ENCODE measurements at regions not wholly inside any gene's neighbourhood (a gene's known extent, or its start where the extent isn't known, plus 50 kb on each side); places are given as distances from the start of the nearest gene placed in this dataset.

DNA sequence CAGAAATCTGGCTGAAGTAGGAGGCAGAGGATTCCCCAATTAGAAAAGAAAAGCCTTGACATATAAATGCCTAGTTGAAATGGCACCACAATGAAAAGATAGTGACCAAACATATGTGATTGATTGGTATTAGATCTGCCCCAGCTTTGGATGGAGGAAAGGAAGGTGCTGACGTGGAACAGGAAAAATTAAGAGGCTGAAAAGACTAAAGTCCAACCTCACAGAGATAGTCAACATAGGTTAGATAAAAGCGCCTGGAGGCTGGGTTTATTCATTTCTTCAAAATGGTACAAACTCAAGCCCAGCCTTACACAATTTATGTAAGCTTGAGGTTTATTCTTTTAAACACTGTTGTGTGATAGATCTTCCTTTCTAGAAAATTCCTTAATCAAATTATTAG, 129.6 kb downstream of the RPS29 start:
- TF ChIP-seq, protein P1, sequence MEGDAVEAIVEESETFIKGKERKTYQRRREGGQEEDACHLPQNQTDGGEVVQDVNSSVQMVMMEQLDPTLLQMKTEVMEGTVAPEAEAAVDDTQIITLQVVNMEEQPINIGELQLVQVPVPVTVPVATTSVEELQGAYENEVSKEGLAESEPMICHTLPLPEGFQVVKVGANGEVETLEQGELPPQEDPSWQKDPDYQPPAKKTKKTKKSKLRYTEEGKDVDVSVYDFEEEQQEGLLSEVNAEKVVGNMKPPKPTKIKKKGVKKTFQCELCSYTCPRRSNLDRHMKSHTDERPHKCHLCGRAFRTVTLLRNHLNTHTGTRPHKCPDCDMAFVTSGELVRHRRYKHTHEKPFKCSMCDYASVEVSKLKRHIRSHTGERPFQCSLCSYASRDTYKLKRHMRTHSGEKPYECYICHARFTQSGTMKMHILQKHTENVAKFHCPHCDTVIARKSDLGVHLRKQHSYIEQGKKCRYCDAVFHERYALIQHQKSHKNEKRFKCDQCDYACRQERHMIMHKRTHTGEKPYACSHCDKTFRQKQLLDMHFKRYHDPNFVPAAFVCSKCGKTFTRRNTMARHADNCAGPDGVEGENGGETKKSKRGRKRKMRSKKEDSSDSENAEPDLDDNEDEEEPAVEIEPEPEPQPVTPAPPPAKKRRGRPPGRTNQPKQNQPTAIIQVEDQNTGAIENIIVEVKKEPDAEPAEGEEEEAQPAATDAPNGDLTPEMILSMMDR (IDR thresholded peaks at IDR 0.05), result no peak
- no peak for TF ChIP-seq YY1 (IDR thresholded peaks at IDR 0.05; ENCODE audit: low read depth)
- no peak for TF ChIP-seq RFX5 (IDR thresholded peaks at IDR 0.05; ENCODE audit: low read length)
- no peak for TF ChIP-seq FOXJ3 (CRISPR knock-in tag; IDR thresholded peaks at IDR 0.05)
- no peak for TF ChIP-seq JUND (IDR thresholded peaks at IDR 0.05)
- no peak for TF ChIP-seq MXI1 (IDR thresholded peaks at IDR 0.05; ENCODE audit: low read depth, low read length)
- no peak for TF ChIP-seq FOXM1 (IDR thresholded peaks at IDR 0.05; ENCODE audit: low read depth)
- no peaks in the 10 kb centered on the region for H3F3A ChIP-seq (replicated peaks; ENCODE audit: insufficient read depth)
- H3K27ac ChIP-seq (ENCODE audit: low read depth in 2 of 2, low read length in 1 of 2), result no peak overlapping the region
- POLR2A ChIA-PET, result no interaction called here
- H3K9me3 ChIP-seq, result no peaks in the 10 kb centered on the region
- whole genome bisulfite sequencing (ENCODE audit: low lambda C conversion rate), result 42% methylated on average over 2 of the region's 2 CpGs
- H3K4me2 ChIP-seq, result no peak overlapping the region
- H3K4me1 ChIP-seq (ENCODE audit: control insufficient read depth in 1 of 2, insufficient read depth in 2 of 2, low read depth in 1 of 2, low read length in 1 of 2), result peaks cover 0 to 4% of the 10 kb centered on the region in 2 experiments; a peak in 1 of 4 replicates
- no peak overlapping the region for H3K9ac ChIP-seq
- H2AFZ ChIP-seq (ENCODE audit: low read depth), result no peak overlapping the region
- DNase-seq, result no peak
- H3K36me3 ChIP-seq (replicated peaks in 1 of 2; ENCODE audit: control insufficient read depth in 1 of 2, insufficient read depth in 2 of 2, low read length in 1 of 2), result no peaks in the 10 kb centered on the region
- CTCF ChIA-PET, result interaction anchor here (2.6 kb wide), 1 partner anchor 41 kb away, joined by 10 read pairs; no protein-coding TSS in a partner anchor
- no peaks in the 10 kb centered on the region for H3K27me3 ChIP-seq (ENCODE audit: insufficient read depth)
- H3K79me2 ChIP-seq (ENCODE audit: insufficient read depth), result no peaks in the 10 kb centered on the region
- no peak overlapping the region for H3K4me3 ChIP-seq (ENCODE audit: low read depth in 2 of 2, low read length in 1 of 2)
- no peaks in the 10 kb centered on the region for H3K9me2 ChIP-seq
- H4K20me1 ChIP-seq (ENCODE audit: insufficient read depth), result no peaks in the 10 kb centered on the region

DNA sequence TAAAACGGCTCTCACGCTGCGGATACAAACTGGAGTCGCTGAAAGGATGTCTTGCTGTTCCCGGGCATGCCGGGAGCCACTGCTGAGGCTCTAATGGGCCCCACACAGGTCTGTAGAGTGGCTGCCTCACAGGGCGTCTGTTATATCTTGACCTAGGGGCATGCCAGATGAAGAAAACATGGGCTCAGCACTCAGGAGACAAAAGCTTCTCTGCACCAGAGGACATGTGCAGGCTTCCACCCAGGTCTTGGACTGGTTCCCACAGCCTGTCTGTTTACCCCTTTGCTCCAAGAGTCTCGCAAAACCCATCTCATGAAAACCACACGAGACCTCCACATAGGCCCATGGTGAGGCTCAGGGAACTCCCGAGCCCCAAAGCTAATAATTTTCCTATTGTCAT, 134.2 kb downstream of the RPS29 start:
- Histone ChIP-seq H3K4me3 (ENCODE audit: low read depth in 2 of 2, low read length in 1 of 2) (no peak overlapping the region), H3K4me2 (no peak overlapping the region), H3K36me3 (replicated peaks in 1 of 2; ENCODE audit: control insufficient read depth in 1 of 2, insufficient read depth in 2 of 2, low read length in 1 of 2) (no peaks in the 10 kb centered on the region), H3K27ac (ENCODE audit: low read depth in 2 of 2, low read length in 1 of 2) (no peak overlapping the region), H4K20me1 (ENCODE audit: insufficient read depth) (no peaks in the 10 kb centered on the region), H3K9me2 (no peaks in the 10 kb centered on the region), H3F3A (replicated peaks; ENCODE audit: insufficient read depth) (no peaks in the 10 kb centered on the region), H2AFZ (ENCODE audit: low read depth) (no peak overlapping the region), H3K27me3 (ENCODE audit: insufficient read depth) (no peaks in the 10 kb centered on the region), H3K9me3 (no peaks in the 10 kb centered on the region), H3K79me2 (ENCODE audit: insufficient read depth) (no peaks in the 10 kb centered on the region), H3K9ac (no peak overlapping the region), H3K4me1 (ENCODE audit: control insufficient read depth in 1 of 2, insufficient read depth in 2 of 2, low read depth in 1 of 2, low read length in 1 of 2) (peaks cover 0 to 4% of the 10 kb centered on the region in 2 experiments; a peak in 1 of 4 replicates)
- CTCF ChIA-PET, result interaction anchor here (9.6 kb wide), 1 partner anchor 9 kb away, joined by 80 read pairs; no protein-coding TSS in a partner anchor
- TF ChIP-seq FOSL2 (IDR thresholded peaks at IDR 0.05; ENCODE audit: borderline replicate concordance, low read depth) (no peak), FOXM1 (IDR thresholded peaks at IDR 0.05; ENCODE audit: low read depth) (no peak), RXRA (IDR thresholded peaks at IDR 0.05; ENCODE audit: borderline replicate concordance, low read depth) (no peak), RFX5 (IDR thresholded peaks at IDR 0.05; ENCODE audit: low read length) (no peak), GATA2 (CRISPR knock-in tag; IDR thresholded peaks at IDR 0.05) (no peak), TEAD4 (IDR thresholded peaks at IDR 0.05; ENCODE audit: borderline replicate concordance, insufficient read depth) (no peak), FOXJ3 (CRISPR knock-in tag; IDR thresholded peaks at IDR 0.05) (no peak), TCF12 (IDR thresholded peaks at IDR 0.05) (no peak), NFIC (IDR thresholded peaks at IDR 0.05; ENCODE audit: borderline replicate concordance) (no peak), TAF1 (IDR thresholded peaks at IDR 0.05; ENCODE audit: borderline replicate concordance, low read depth, low read length) (no peak), EZH2phosphoT487 (IDR thresholded peaks at IDR 0.05; ENCODE audit: borderline replicate concordance, low read depth) (no peak), POLR2AphosphoS5 (IDR thresholded peaks at IDR 0.05; ENCODE audit: low read depth, low read length) (no peak)
- TF ChIP-seq, protein P2, sequence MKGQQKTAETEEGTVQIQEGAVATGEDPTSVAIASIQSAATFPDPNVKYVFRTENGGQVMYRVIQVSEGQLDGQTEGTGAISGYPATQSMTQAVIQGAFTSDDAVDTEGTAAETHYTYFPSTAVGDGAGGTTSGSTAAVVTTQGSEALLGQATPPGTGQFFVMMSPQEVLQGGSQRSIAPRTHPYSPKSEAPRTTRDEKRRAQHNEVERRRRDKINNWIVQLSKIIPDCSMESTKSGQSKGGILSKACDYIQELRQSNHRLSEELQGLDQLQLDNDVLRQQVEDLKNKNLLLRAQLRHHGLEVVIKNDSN (IDR thresholded peaks at IDR 0.05; ENCODE audit: borderline replicate concordance, low read depth), result no peak
- WGBS (ENCODE audit: low lambda C conversion rate), result 40% methylated on average over 8 of the region's 10 CpGs
- DNase-seq, result no peak
- POLR2A ChIA-PET, result no interaction called here

Data from SK-N-SH (cell line).